ENCODE measurements at regions not wholly inside any gene's neighbourhood (a gene's known extent, or its start where the extent isn't known, plus 50 kb on each side); places are given as distances from the start of the nearest gene placed in this dataset.
"Not testable (repeated sequence)": the region's sequence is repeated elsewhere in the genome, so short reads cannot be mapped to it uniquely, and the experiment has no call there.

- DNase-seq (ENCODE audit: low read depth), result no peak
Measured at GRCh38 chr5:91928754-91929521, 545.8 kb upstream of the ARRDC3 start.

- DNase-seq (ENCODE audit: low read depth), result no peak
Measured at GRCh38 chr5:91927439-91927838, 544.3 kb upstream of the ARRDC3 start.

DNA sequence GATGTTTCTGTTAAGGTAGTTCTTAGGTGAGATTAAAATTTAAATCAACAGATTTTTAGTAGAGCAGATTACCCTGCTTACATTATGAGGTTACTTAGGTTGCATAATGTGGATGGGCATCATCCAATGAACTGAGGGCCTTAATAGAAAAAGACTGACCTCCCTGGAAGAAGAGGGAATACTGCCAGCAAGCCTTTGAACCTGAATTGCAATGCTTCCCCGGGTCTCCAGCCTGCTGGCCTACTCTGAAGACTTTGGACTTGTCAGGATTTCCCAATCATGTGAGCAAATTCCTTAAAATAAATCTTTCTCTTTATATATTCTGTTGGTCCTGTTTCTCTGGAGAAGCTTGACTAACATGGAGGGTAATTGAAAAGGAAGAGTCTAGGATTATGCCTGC, 542.1 kb upstream of the ARRDC3 start:
- DNase-seq (ENCODE audit: low read depth), result no peak

- not testable (repeated sequence) for DNase-seq (ENCODE audit: low read depth)
Measured at GRCh38 chr5:91917037-91917814, 534.1 kb upstream of the ARRDC3 start.

DNA sequence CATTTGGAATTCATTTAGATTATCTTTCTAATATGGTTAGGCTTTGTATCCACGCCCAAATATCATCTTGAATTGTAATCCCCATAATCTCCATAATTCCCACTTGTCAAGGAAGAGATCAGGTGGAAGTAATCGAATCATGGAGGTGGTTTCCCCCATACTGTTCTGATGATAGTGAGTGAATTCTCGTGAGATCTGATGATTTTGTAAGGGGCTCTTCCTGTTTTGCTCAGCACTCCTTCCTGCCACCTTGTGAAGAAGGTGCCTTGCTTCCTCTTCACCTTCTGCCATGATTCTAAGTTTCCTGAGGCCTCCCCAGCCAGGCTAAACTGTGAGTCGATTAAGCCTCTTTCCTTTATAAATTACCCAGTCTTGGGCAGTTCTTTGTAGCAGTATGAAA, 527.5 kb upstream of the ARRDC3 start:
- DNase-seq (ENCODE audit: low read depth), result no peak

- DNase-seq (ENCODE audit: low read depth), result no peak
Measured at GRCh38 chr5:91910247-91910646, 527.1 kb upstream of the ARRDC3 start.

GRCh38 chr5:91906494-91906893, 523.4 kb upstream of the ARRDC3 start:
- no peak for DNase-seq (ENCODE audit: low read depth)

GRCh38 chr5:91906027-91906426, 522.9 kb upstream of the ARRDC3 start:
- DNase-seq (ENCODE audit: low read depth), result no peak

DNA sequence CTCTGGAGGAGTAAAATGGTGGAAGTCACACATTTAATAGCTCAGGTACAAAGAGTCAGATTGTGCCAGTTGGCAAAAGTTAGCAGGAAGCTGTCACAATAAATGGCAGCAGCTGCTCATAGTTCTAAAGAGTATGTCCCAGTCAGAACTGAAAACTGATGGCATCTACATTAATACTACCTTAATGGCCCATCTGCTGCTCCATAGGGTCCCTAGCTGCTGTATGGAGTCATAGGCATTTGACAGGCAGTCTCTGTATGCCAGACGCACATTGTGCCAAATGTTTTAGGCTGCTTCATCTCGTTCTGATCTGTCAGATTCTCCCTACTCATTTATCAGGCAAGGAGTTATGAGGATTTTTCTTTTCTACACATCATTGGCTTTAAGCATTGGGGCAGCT, 515.8 kb upstream of the ARRDC3 start:
- DNase-seq (ENCODE audit: low read depth), result no peak

DNA sequence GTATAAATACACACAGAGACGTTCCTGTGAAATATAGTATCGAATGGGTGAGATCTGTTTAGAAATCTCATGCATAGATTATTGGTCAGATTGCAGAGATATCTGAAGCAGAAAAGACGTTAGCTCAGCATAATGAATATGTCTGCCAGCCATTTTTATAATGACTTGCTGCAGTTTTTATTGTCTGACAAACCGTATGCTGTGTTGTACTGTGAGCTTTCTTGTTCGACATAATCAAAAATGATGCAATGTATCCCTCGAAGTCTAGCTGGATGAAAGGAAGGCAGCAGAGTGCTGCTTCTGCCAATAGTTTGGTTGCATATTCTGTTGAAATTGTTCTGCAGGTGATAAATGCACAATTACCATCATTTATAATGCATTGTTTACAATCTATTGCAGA, 514.9 kb upstream of the ARRDC3 start:
- no peak for DNase-seq (ENCODE audit: low read depth)

DNA sequence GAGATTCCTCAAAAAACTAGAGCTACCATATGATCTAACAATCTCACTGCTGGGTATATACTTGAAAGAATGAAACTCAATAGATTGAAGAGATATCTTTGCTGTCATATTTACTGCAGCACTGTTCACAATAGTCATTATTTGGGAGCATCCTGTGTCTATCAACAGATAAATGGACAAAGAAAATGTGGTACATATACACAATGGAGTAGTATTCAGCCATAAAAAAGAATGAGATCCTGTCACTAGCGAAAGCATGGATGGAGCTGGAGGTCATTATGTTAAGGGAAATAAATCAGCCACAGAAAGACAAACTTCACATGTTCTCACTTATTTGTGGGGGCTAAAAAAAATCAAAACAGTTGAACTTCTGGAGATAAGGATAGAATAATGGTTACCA, 505.7 kb upstream of the ARRDC3 start:
- no peak for DNase-seq (ENCODE audit: low read depth)

GRCh38 chr5:91885291-91886265, 502.5 kb upstream of the ARRDC3 start:
- DNase-seq (ENCODE audit: low read depth), result no peak

DNA sequence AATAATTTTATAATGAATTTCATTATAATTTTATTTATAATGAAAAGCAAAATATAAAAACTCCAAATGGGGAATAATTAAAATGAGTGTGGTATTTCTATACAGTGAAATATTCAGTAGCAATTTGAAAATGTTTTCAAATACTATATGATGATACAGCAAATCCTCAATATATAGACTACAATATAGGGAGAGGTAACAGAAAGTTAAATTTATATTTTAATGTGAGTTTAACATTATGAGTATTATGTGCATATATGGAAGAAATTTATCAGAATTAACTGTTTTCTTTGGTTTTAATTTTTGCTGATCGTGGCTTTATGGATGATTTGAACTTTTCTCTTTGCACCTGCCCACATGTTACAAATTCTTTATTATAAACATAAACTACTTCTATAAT, 500.9 kb upstream of the ARRDC3 start:
- DNase-seq (ENCODE audit: low read depth), result no peak

- no peak for DNase-seq (ENCODE audit: low read depth)
Measured at GRCh38 chr5:91875196-91875779, 492.2 kb upstream of the ARRDC3 start.

- DNase-seq (ENCODE audit: low read depth), result no peak
Measured at GRCh38 chr5:91867799-91868198, 484.7 kb upstream of the ARRDC3 start.

DNA sequence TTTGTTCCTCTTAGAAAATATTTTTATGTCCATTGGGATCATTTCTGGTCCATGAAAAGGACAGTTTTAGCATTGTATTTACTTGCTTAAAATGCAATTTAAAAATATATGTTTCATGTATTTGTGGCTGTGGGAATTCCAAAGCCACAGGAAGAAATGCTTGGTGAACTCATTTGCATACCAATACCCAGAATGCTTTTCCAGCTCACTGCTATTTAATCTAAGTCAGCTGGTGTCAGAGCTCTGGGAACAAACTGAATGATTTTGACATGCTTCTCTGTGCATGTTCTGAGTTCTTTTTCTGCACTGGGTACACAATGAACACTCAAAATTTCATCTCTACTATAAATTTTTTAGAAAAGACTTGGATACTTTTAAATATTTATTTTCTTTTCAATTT, 482.8 kb upstream of the ARRDC3 start:
- no peak for DNase-seq (ENCODE audit: low read depth)

GRCh38 chr5:91864962-91865361, 481.8 kb upstream of the ARRDC3 start:
- no peak for DNase-seq (ENCODE audit: low read depth)

DNA sequence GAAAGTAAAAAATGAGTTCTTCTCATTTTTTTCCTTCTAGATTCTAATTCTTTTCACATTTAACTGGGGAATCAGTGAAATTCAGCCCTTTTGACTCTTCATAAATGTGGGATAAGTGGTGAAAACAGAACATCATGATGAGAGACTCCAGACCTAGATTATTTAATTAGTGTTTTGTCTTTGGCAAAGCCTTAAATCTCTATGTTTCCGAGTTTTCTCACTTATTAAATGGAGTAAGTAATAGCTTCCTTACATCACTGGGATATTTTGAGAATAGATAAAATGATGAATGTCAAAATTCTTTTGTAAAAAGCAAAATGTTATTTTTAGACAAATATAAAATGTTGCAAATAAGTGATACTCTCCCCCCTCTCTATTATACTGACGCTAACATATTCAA, 468.6 kb upstream of the ARRDC3 start:
- DNase-seq (ENCODE audit: low read depth), result no peak

GRCh38 chr5:91850031-91850430, 466.9 kb upstream of the ARRDC3 start:
- DNase-seq (ENCODE audit: low read depth), result no peak

DNA sequence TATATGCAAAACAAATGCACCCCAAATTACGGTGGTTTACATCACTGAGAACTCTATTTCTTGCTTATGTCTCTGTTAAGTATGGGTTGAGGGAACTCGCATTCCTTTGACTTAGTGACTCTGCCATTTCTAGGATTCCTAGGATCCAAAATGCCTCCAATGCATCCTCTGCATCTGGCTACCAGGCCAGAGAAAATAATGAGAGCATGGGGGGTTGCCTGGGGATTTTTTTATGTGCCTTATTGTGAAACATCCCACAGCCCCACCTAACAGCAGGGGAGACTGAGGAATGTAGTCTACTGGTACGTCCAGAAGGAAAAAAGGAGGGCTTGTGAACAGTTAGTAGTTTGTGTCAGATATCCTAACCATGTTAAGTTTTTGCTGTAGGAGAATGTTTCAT, 466.0 kb upstream of the ARRDC3 start:
- no peak for DNase-seq (ENCODE audit: low read depth)

DNA sequence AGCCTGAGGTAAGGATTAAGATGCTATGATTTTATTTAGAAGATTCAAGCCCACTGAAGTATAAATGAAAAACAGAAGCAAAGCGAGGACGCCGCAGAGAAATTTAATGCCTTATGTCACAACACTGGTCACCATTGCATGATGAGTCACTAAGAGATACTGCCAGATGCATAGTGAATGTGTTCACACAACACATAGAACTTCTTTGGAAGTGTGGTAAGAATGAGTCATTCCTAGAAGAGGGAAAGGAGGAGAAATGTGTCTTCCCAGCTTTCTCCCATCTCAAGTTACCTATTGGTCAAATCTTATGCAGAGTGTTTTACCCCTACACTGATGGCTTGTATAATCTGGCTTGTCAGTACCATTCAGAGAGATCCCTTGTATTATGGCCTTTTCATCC, 465.3 kb upstream of the ARRDC3 start:
- peak; percentile 80 for DNase-seq (ENCODE audit: low read depth)

DNA sequence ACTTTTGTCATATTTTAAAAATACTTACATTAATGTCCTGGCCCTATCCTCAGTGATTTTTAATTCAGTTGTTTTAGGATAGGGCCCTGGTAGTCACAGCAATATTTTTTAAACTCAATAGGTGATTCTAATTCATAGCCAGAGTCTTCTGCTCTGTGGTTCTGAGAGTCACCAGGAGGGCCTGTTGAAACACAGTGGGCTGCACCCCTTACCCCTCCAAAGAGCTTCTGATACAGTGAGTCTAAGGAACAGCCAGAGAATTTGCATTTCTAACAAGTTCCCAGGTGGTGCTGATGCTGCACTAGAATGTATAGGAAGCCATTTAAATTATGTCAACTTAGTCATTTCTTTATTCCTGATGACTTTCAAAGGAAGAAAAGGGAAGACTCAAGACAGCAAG, 458.3 kb upstream of the ARRDC3 start:
- no peak for DNase-seq (ENCODE audit: low read depth)

All from fibroblast of the conjunctiva (primary cell).